H1 (cell line): ENCODE measurements at regions not wholly inside any gene's neighbourhood (a gene's known extent, or its start where the extent isn't known, plus 50 kb on each side); places are given as distances from the start of the nearest gene placed in this dataset.
A peak's percentile ranks its signal among the peaks of the same experiment; 100 is the strongest.

Experiments
- CTCF ChIA-PET: fragments of 300-600 bp; sonication (Branson Sonifier 250); formaldehyde crosslinking; loops from one replicate; lab custom pipeline; 2021; ENCODE audit not compliant: partially characterized antibody; lab: Charles Lee
- POLR2A ChIA-PET: fragments of 300-600 bp; sonication (Branson Sonifier 250); formaldehyde crosslinking; loops from one replicate; lab custom pipeline; 2021; ENCODE audit warnings: inconsistent platforms; ENCODE audit not compliant: partially characterized antibody; lab: Charles Lee
- DNase-seq, 2 experiments: peaks; one replicate each; pipeline versions ENCODE4 v3.0.0 to v3.0.0-alpha.2; 2010 to 2022; ENCODE audit warnings: low spot score in 2 of 2, low read depth in 1 of 2, mixed read lengths in 1 of 2
- FAIRE-seq: peaks from 2 replicates; lab custom pipeline; 2011; peaks lifted over from hg19 to GRCh38; lab: Jason Lieb, UNC
- H2AFZ ChIP-seq: 2 replicates; pipeline ENCODE4 v1.8.1; 2012; ENCODE audit warnings: low read length, inconsistent platforms
- H2AK5ac ChIP-seq: 2 replicates; pipeline ENCODE4 v1.6.1; 2013; ENCODE audit warnings: low read depth, low read length
- H2BK120ac ChIP-seq: replicated peaks from 2 replicates; pipeline ENCODE3; 2013; ENCODE audit warnings: low read depth, low read length, inconsistent platforms
- H2BK12ac ChIP-seq: 2 replicates; pipeline ENCODE4 v1.6.1; 2013; ENCODE audit warnings: low read depth, low read length
- H2BK15ac ChIP-seq: 2 replicates; pipeline ENCODE4 v1.6.1; 2013; ENCODE audit warnings: low read length
- H2BK20ac ChIP-seq: 2 replicates; pipeline ENCODE4 v1.6.1; 2013; ENCODE audit warnings: low read length
- H2BK5ac ChIP-seq: 2 replicates; pipeline ENCODE4 v1.6.1; 2013; ENCODE audit warnings: low read depth, low read length
- H3K14ac ChIP-seq: 2 replicates; pipeline ENCODE4 v1.6.1; 2013; ENCODE audit warnings: inconsistent platforms; ENCODE audit not compliant: insufficient read length
- H3K18ac ChIP-seq: 2 replicates; pipeline ENCODE4 v1.6.1; 2013; ENCODE audit warnings: low read length; ENCODE audit errors: extremely low read depth
- H3K23ac ChIP-seq: 2 replicates; pipeline ENCODE4 v1.6.1; 2013; ENCODE audit warnings: inconsistent platforms; ENCODE audit not compliant: insufficient read length
- H3K23me2 ChIP-seq: 2 replicates; pipeline ENCODE4 v1.6.1; 2013; ENCODE audit warnings: low read depth, low read length
- H3K27ac ChIP-seq: 2 replicates; pipeline ENCODE4 v1.6.1; 2011; ENCODE audit warnings: low read depth, low read length, inconsistent platforms
- H3K27me3 ChIP-seq, 4 experiments: replicated peaks in 1 of 4; 1 replicate in 1 of 4; 2 replicates in 3 of 4; pipeline versions ENCODE4 v1.6.1 to v1.8.1; 2011 to 2013; ENCODE audit warnings: low read length in 3 of 4, mild to moderate bottlenecking in 3 of 4, inconsistent platforms in 2 of 4, mixed read lengths in 2 of 4, moderate library complexity in 1 of 4; ENCODE audit not compliant: control insufficient read depth in 3 of 4, insufficient read depth in 3 of 4; ENCODE audit errors: extremely low read depth in 1 of 4
- H3K36me3 ChIP-seq, 4 experiments: 2 replicates each; pipeline versions ENCODE4 v1.6.1 to v1.8.1; 2011 to 2013; ENCODE audit warnings: mild to moderate bottlenecking in 4 of 4, low read length in 3 of 4, moderate library complexity in 2 of 4, control low read depth in 1 of 4, inconsistent platforms in 1 of 4; ENCODE audit not compliant: insufficient read depth in 4 of 4, control insufficient read depth in 2 of 4
- H3K4ac ChIP-seq: replicated peaks from 2 replicates; pipeline ENCODE3; 2013; ENCODE audit warnings: low read length, low read depth, mixed read lengths, inconsistent platforms; ENCODE audit not compliant: insufficient read length
- H3K4me1 ChIP-seq, 4 experiments: replicated peaks in 1 of 4; 1 replicate in 1 of 4; 2 replicates in 3 of 4; pipeline versions ENCODE4 v1.6.1 to v1.8.1; 2011 to 2013; ENCODE audit warnings: low read length in 3 of 4, inconsistent platforms in 2 of 4, mixed read lengths in 1 of 4; ENCODE audit not compliant: insufficient read depth in 4 of 4, control insufficient read depth in 3 of 4
- H3K4me2 ChIP-seq, 2 experiments: 2 replicates each; pipeline versions ENCODE4 v1.6.1 to v1.8.1; 2011 to 2013; ENCODE audit warnings: low read depth in 2 of 2, low read length in 2 of 2, control low read depth in 1 of 2, inconsistent platforms in 1 of 2, mild to moderate bottlenecking in 1 of 2; ENCODE audit not compliant: insufficient read depth in 1 of 2
- H3K4me3 ChIP-seq, 4 experiments: fragments of 200-600, 300-600 bp in 1 of 4; sonication (generic), shearing (Covaris generic), sonication (Bioruptor Twin) in 1 of 4; 2 replicates each; pipeline versions ENCODE4 v1.5.1 to v1.8.1; 2011 to 2016; ENCODE audit warnings: low read length in 4 of 4, low read depth in 3 of 4, control low read depth in 2 of 4, inconsistent platforms in 2 of 4, mild to moderate bottlenecking in 2 of 4, mixed read lengths in 1 of 4, moderate library complexity in 1 of 4; ENCODE audit not compliant: insufficient read depth in 2 of 4; ENCODE audit errors: extremely low read depth in 1 of 4
- H3K56ac ChIP-seq: replicated peaks from 2 replicates; pipeline ENCODE3; 2013; ENCODE audit warnings: low read depth, mild to moderate bottlenecking, mixed read lengths, low read length, inconsistent platforms; ENCODE audit not compliant: insufficient read length
- H3K79me1 ChIP-seq: 2 replicates; pipeline ENCODE4 v1.6.1; 2013; ENCODE audit warnings: low read depth, low read length, control low read depth
- H3K79me2 ChIP-seq, 2 experiments: 2 replicates each; pipeline versions ENCODE4 v1.6.1 to v1.8.1; 2012 to 2013; ENCODE audit warnings: low read length in 2 of 2, mild to moderate bottlenecking in 2 of 2, inconsistent platforms in 1 of 2; ENCODE audit not compliant: insufficient read depth in 2 of 2, control insufficient read depth in 1 of 2
- H3K9ac ChIP-seq, 4 experiments: replicated peaks in 1 of 4; 1 replicate in 1 of 4; 2 replicates in 3 of 4; pipeline versions ENCODE4 v1.6.1 to v1.8.1; 2011 to 2013; ENCODE audit warnings: low read depth in 3 of 4, low read length in 3 of 4, control low read depth in 2 of 4, mild to moderate bottlenecking in 2 of 4, moderate library complexity in 2 of 4, inconsistent platforms in 1 of 4; ENCODE audit errors: extremely low read depth in 1 of 4
- H3K9me3 ChIP-seq, 2 experiments: 2 replicates each; pipeline versions ENCODE4 v1.6.1 to v1.8.1; 2012 to 2013; ENCODE audit warnings: mild to moderate bottlenecking in 2 of 2, moderate library complexity in 2 of 2, control low read depth in 1 of 2, inconsistent platforms in 1 of 2, low read depth in 1 of 2, low read length in 1 of 2, mixed read lengths in 1 of 2; ENCODE audit not compliant: insufficient read depth in 2 of 2
- H4K20me1 ChIP-seq, 2 experiments: replicated peaks in 1 of 2; 2 replicates each; pipeline versions ENCODE3 to v1.8.1; 2011 to 2013; ENCODE audit warnings: inconsistent platforms in 2 of 2, low read length in 2 of 2, mild to moderate bottlenecking in 1 of 2; ENCODE audit not compliant: insufficient read depth in 2 of 2, control insufficient read depth in 1 of 2
- H4K5ac ChIP-seq: 2 replicates; pipeline ENCODE4 v1.6.1; 2013; ENCODE audit warnings: low read length, low read depth, mixed read lengths, inconsistent platforms; ENCODE audit not compliant: insufficient read length
- H4K8ac ChIP-seq: 2 replicates; pipeline ENCODE4 v1.8.0; 2013; ENCODE audit warnings: mild to moderate bottlenecking, moderate library complexity, low read length, inconsistent platforms; ENCODE audit not compliant: insufficient read depth; ENCODE audit errors: extremely low read depth
- H4K91ac ChIP-seq: replicated peaks from 2 replicates; pipeline ENCODE3; 2013; ENCODE audit warnings: low read length, mixed read lengths, inconsistent platforms; ENCODE audit not compliant: insufficient read length
- ASH2L ChIP-seq: fragments of 200-600, 300-600 bp; sonication (generic); IDR thresholded peaks from one replicate; pipeline ENCODE4 v1.7.1; 2017; ENCODE audit warnings: low read length
- CTCF ChIP-seq, 3 experiments: IDR thresholded peaks; 1 replicate in 2 of 3; 2 replicates in 1 of 3; pipeline versions ENCODE4 v1.5.1 to v1.6.1; 2011; ENCODE audit warnings: low read length in 3 of 3, mild to moderate bottlenecking in 3 of 3, inconsistent platforms in 2 of 3, low read depth in 1 of 3, moderate library complexity in 1 of 3; ENCODE audit not compliant: insufficient read depth in 1 of 3; ENCODE audit errors: control extremely low read depth in 1 of 3
- HDAC6 ChIP-seq: IDR thresholded peaks from one replicate; pipeline ENCODE4 v1.7.1; 2012; ENCODE audit warnings: low read depth, mild to moderate bottlenecking, inconsistent platforms, low read length, moderate library complexity
- NANOG ChIP-seq: IDR thresholded peaks from 2 replicates; pipeline ENCODE4 v1.6.1; 2011; ENCODE audit warnings: low read length, low read depth, mild to moderate bottlenecking, inconsistent platforms; ENCODE audit not compliant: insufficient read depth, poor library complexity, severe bottlenecking
- RBBP5 ChIP-seq: IDR thresholded peaks from 2 replicates; pipeline ENCODE4 v1.7.1; 2012; ENCODE audit warnings: low read depth, mild to moderate bottlenecking, inconsistent platforms, low read length, moderate library complexity, borderline replicate concordance
- SIN3A ChIP-seq, 2 experiments: IDR thresholded peaks in 1 of 2; conservative IDR thresholded peaks in 1 of 2; 2 replicates each; pipeline ENCODE4 v1.6.1; 2011 to 2012; ENCODE audit warnings: low read length in 2 of 2, improper control_type of control experiment in 1 of 2, low read depth in 1 of 2, mild to moderate bottlenecking in 1 of 2
- SIRT6 ChIP-seq: IDR thresholded peaks from one replicate; pipeline ENCODE4 v1.7.1; 2012; ENCODE audit warnings: low read length, inconsistent platforms
- TBP ChIP-seq: IDR thresholded peaks from 2 replicates; pipeline ENCODE4 v1.6.1; 2011; ENCODE audit warnings: low read depth, low read length, improper control_type of control experiment

- Histone ChIP-seq H2BK5ac (no peak overlapping the region), H2AK5ac (no peak overlapping the region), H2BK15ac (no peak overlapping the region), H3K79me2 (no peaks in the 10 kb centered on the region), H3K14ac (no peak overlapping the region), H2BK120ac (no peak overlapping the region), H4K8ac (no peak overlapping the region), H3K56ac (no peak overlapping the region), H3K23ac (no peak overlapping the region), H2BK20ac (no peak overlapping the region), H3K9me3 (no peaks in the 10 kb centered on the region), H3K36me3 (no peaks in the 10 kb centered on the region), H3K4ac (no peak overlapping the region), H2BK12ac (no peak overlapping the region), H3K23me2 (no peaks in the 10 kb centered on the region), H3K4me2 (no peak overlapping the region), H3K9ac (no peak overlapping the region), H3K4me1 (no peaks in the 10 kb centered on the region), H3K79me1 (no peaks in the 10 kb centered on the region), H3K27me3 (no peaks in the 10 kb centered on the region), H2AFZ (no peak overlapping the region), H4K20me1 (no peaks in the 10 kb centered on the region), H4K5ac (no peak overlapping the region), H3K4me3 (no peak overlapping the region), H3K27ac (no peak overlapping the region), H4K91ac (no peak overlapping the region), H3K18ac (no peak overlapping the region)
- POLR2A ChIA-PET, result no interaction called here
- no peak for DNase-seq
- FAIRE-seq, result peak; percentile 7
- TF ChIP-seq NANOG, result no peak
- no peak for TF ChIP-seq ASH2L
- no peak for TF ChIP-seq TBP
- no peak for TF ChIP-seq RBBP5
- no peak for TF ChIP-seq SIRT6
- TF ChIP-seq SIN3A (conservative IDR thresholded peaks at IDR 0.05 in 1 of 2, IDR thresholded peaks at IDR 0.05 in 1 of 2; ENCODE audit: low read depth in 1 of 2, low read length in 2 of 2), result no peak
- no peak for TF ChIP-seq CTCF (IDR thresholded peaks at IDR 0.05; ENCODE audit: control extremely low read depth in 1 of 3, insufficient read depth in 1 of 3, low read depth in 1 of 3, low read length in 3 of 3)
- TF ChIP-seq HDAC6, result no peak
- CTCF ChIA-PET, result no interaction called here
Observed at GRCh38 chr12:67122584-67122983, 146.6 kb upstream of the CAND1 start.
